ENCODE measurements at regions not wholly inside any gene's neighbourhood (a gene's known extent, or its start where the extent isn't known, plus 50 kb on each side); places are given as distances from the start of the nearest gene placed in this dataset.

- 0 out of 2 replicates have a peak, but pooled peaks have one; percentile 8 for TF ChIP-seq ZNF462 (CRISPR knock-in tag; IDR thresholded peaks at IDR 0.05)
Observed at GRCh38 chr16:6611535-6611934, 721.1 kb upstream of the RBFOX1 start (continued).

- H3K4me3 ChIP-seq: no peak overlapping the region
- H2AFZ ChIP-seq: no peak overlapping the region
- H3K4me1 ChIP-seq (ENCODE audit: insufficient read depth): no peaks in the 10 kb centered on the region
- H3K4me2 ChIP-seq: no peak overlapping the region
- Mint-ChIP-seq H3K4me3 (no peak overlapping the region), H3K36me3 (ENCODE audit: low read depth) (no peaks in the 10 kb centered on the region), H3K27me3 (ENCODE audit: insufficient read depth, low read depth, poor library complexity) (no peaks in the 10 kb centered on the region), H3K27ac (no peak overlapping the region), H3K4me1 (peaks cover 4% of the 10 kb centered on the region; the same call in 2 of the 3 replicates), H3K9me3 (no peaks in the 10 kb centered on the region)
- no peaks in the 10 kb centered on the region for H3K36me3 ChIP-seq (ENCODE audit: insufficient read depth)
- H3K79me2 ChIP-seq (replicated peaks; ENCODE audit: insufficient read depth): no peaks in the 10 kb centered on the region
- no peaks in the 10 kb centered on the region for H3K9me2 ChIP-seq (ENCODE audit: insufficient read depth)
- no peaks in the 10 kb centered on the region for H3F3A ChIP-seq (replicated peaks; ENCODE audit: low read depth)
- H3K27me3 ChIP-seq (ENCODE audit: insufficient read depth): no peaks in the 10 kb centered on the region
- ATAC-seq (no peak), DNase-seq (ENCODE audit: low spot score) (no peak)
- TF ChIP-seq EZH2phosphoT487 (IDR thresholded peaks at IDR 0.05; ENCODE audit: unreplicated experiment) (no peak), POLR2AphosphoS5 (IDR thresholded peaks at IDR 0.05; ENCODE audit: low read depth) (no peak), NANOG (IDR thresholded peaks at IDR 0.05; ENCODE audit: borderline replicate concordance) (no peak), CREB1 (CRISPR knock-in tag; IDR thresholded peaks at IDR 0.05; ENCODE audit: low read depth) (no peak), CTCF (conservative IDR thresholded peaks at IDR 0.05; ENCODE audit: low read depth in 2 of 2) (no peak), ZNF331 (CRISPR knock-in tag; IDR thresholded peaks at IDR 0.05; ENCODE audit: low read depth) (no peak), ZNF114 (CRISPR knock-in tag; IDR thresholded peaks at IDR 0.05) (no peak)
- H4K20me1 ChIP-seq (replicated peaks; ENCODE audit: insufficient read depth): no peaks in the 10 kb centered on the region
- H3K27ac ChIP-seq (ENCODE audit: low read depth): no peak overlapping the region
Observed at GRCh38 chr16:6605490-6605889, 727.2 kb upstream of the RBFOX1 start.
